ENCODE measurements at regions not wholly inside any gene's neighbourhood (a gene's known extent, or its start where the extent isn't known, plus 50 kb on each side); places are given as distances from the start of the nearest gene placed in this dataset.

DNA sequence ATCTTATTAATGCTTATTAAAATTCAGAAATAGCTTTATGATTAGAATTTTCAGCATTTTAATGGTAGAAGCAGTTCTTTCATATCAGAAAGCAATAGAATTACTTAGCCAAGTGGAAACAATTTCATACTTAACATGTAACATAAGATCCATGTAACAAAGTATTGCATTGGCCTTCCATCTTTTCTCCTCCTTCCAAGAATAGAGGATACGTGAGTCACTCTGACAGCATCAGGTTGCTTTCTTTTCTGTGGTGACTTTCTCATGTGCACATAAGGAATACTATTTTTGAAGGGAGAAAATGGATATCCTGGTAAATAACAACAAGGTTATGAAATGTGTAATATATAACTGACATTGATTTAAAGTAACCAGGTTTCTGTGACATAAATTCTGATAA, 272.2 kb downstream of the ANXA1 start:
- TF ChIP-seq POLR2A (IDR thresholded peaks at IDR 0.05): no peak
- TF ChIP-seq, protein P1, sequence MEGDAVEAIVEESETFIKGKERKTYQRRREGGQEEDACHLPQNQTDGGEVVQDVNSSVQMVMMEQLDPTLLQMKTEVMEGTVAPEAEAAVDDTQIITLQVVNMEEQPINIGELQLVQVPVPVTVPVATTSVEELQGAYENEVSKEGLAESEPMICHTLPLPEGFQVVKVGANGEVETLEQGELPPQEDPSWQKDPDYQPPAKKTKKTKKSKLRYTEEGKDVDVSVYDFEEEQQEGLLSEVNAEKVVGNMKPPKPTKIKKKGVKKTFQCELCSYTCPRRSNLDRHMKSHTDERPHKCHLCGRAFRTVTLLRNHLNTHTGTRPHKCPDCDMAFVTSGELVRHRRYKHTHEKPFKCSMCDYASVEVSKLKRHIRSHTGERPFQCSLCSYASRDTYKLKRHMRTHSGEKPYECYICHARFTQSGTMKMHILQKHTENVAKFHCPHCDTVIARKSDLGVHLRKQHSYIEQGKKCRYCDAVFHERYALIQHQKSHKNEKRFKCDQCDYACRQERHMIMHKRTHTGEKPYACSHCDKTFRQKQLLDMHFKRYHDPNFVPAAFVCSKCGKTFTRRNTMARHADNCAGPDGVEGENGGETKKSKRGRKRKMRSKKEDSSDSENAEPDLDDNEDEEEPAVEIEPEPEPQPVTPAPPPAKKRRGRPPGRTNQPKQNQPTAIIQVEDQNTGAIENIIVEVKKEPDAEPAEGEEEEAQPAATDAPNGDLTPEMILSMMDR (IDR thresholded peaks at IDR 0.05 in 4 of 5, conservative IDR thresholded peaks at IDR 0.05 in 1 of 5): no peak

Data from gastrocnemius medialis (tissue), 4 donors.